Urinary bladder (tissue), 3 donors: ENCODE measurements at regions not wholly inside any gene's neighbourhood (a gene's known extent, or its start where the extent isn't known, plus 50 kb on each side); places are given as distances from the start of the nearest gene placed in this dataset.
"Not testable (repeated sequence)": the region's sequence is repeated elsewhere in the genome, so short reads cannot be mapped to it uniquely, and the experiment has no call there.

ENCODE experiments used
- DNase-seq: peaks from one replicate; pipeline ENCODE4 v3.0.0-alpha.2; 2015; ENCODE audit errors: extremely low spot score
- H3K27ac ChIP-seq: one replicate; pipeline ENCODE4 v1.5.1; 2013; ENCODE audit warnings: low read depth, mild to moderate bottlenecking, moderate library complexity
- H3K36me3 ChIP-seq: one replicate; pipeline ENCODE4 v1.6.1; 2013; ENCODE audit warnings: mild to moderate bottlenecking, moderate library complexity; ENCODE audit not compliant: insufficient read depth
- H3K4me1 ChIP-seq: one replicate; pipeline ENCODE4 v1.6.1; 2013; ENCODE audit warnings: mild to moderate bottlenecking, moderate library complexity; ENCODE audit not compliant: insufficient read depth
- H3K4me3 ChIP-seq: one replicate; pipeline ENCODE4 v1.5.1; 2013; ENCODE audit warnings: low read depth, low read length
- WGBS: extraction: QIAGEN DNeasy Blood & Tissue Kit; methylation state at CpG from one replicate; pipeline ENCODE4 v1.1.7; 2013; 5-methylcytosine and 5-hydroxymethylcytosine counted together
- donor health status: healthy with polysubstance abuse.
- donor health status: healthy.

DNA sequence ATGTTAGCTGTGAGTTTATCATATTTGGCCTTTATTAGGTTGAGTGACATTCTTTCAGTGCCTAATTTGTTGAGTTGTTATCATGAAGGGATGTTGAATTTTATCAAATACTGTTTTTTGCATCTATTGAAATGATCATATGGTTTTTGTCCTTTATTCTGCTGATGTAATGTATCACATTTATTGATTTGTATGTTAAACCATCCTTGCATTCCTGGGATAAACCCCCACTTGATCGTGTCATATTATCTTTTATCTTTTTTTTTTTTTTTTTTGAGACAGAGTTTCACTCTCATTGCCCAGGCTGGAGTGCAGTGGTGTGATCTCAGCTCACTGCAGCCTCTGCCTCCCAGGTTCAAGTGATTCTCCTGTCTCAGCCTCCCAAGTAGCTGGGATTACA is 51.9 kb upstream of the MFGE8 start:
- H3K4me3 ChIP-seq, H3K27ac ChIP-seq, H3K36me3 ChIP-seq, H3K4me1 ChIP-seq, DNase-seq: not testable (repeated sequence)
- WGBS, result 95% methylated on average over 1 of the region's 1 CpG

GRCh38 chr15:88970232-88970631 is 57.1 kb upstream of the MFGE8 start:
- no peaks in the 10 kb centered on the region for H3K4me1 ChIP-seq
- H3K36me3 ChIP-seq, result no peaks in the 10 kb centered on the region
- H3K27ac ChIP-seq, result no peak overlapping the region
- no peak overlapping the region for H3K4me3 ChIP-seq
- DNase-seq, result no peak
- 0% methylated on average over 1 of the region's 1 CpG for WGBS

DNA sequence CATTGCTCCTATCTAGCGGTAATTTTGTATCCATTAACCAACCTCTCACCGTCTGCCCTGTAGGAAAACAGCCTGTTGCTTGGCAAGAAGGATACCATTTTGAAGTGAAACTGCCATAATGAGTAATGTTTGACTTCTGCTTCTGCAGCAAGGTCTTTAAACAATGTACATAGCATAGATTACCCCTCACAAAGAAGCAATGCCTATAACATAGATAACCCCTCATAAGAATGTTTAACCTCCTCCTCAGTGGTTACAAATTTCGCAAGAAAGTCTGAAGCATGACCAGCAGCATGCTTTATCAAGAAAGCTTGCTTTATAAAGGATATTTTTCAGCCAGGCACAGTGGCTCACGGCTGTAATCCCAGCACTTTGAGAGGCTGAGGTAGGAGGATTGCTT is 61.2 kb upstream of the MFGE8 start:
- no peaks in the 10 kb centered on the region for H3K4me1 ChIP-seq
- no peak for DNase-seq
- H3K27ac ChIP-seq, result no peak overlapping the region
- no peaks in the 10 kb centered on the region for H3K36me3 ChIP-seq
- 62% methylated on average over 4 of the region's 4 CpGs for WGBS
- no peak overlapping the region for H3K4me3 ChIP-seq

GRCh38 chr15:88975891-88976290 is 62.7 kb upstream of the MFGE8 start:
- Histone ChIP-seq H3K4me3 (no peak overlapping the region), H3K36me3 (no peaks in the 10 kb centered on the region), H3K27ac (no peak overlapping the region), H3K4me1 (no peaks in the 10 kb centered on the region)
- DNase-seq, result no peak

DNA sequence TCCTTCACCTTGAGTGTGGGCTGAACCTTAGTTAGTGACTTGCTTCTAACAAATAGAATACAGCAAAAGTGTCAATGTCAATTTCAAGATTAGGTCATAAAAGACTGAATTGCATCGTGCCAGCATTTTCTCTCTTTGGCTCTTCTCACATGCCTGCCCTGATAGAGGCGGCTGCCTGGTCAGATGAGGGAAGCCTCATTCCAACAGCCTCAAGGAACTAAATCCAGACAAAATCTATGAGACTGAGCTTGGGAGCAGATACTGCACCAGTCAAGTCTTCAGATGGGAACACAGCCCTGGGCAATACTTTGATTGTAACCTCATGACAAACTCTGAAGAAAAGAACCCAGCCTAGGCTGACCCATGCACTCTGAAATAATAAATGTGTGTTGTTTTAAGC is 63.5 kb upstream of the MFGE8 start:
- H3K27ac ChIP-seq, result no peak overlapping the region
- no peak for DNase-seq
- H3K36me3 ChIP-seq, result no peaks in the 10 kb centered on the region
- H3K4me3 ChIP-seq, result no peak overlapping the region
- 86% methylated on average over 2 of the region's 2 CpGs for WGBS
- H3K4me1 ChIP-seq, result no peaks in the 10 kb centered on the region

DNA sequence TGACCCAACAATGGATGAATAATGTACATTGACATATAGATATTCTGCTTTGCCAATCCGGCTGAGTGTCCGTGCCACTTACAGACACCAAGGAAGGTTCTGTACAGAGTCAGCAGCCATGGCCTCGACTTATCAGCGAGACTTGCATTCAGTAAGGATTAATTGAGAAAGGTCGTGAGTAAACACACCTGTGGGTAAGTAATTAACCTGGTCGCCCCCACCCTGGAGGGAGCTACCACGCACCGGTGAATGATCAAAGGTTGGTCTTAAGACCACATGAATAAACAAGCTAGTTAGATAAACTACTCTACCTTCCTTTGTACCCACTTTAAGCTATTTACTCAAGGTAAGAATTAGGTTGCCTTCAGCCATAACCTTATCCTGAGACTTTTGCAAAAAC is 66.5 kb upstream of the MFGE8 start:
- Histone ChIP-seq H3K4me1 (no peaks in the 10 kb centered on the region), H3K4me3 (no peak overlapping the region), H3K36me3 (no peaks in the 10 kb centered on the region), H3K27ac (no peak overlapping the region)
- no peak for DNase-seq
- 70% methylated on average over 8 of the region's 8 CpGs for WGBS

- no peak for DNase-seq
- Histone ChIP-seq H3K27ac (no peak overlapping the region), H3K36me3 (no peaks in the 10 kb centered on the region), H3K4me3 (no peak overlapping the region), H3K4me1 (no peaks in the 10 kb centered on the region)
- WGBS, result 78% methylated on average over 4 of the region's 4 CpGs
Observed at GRCh38 chr15:88980498-88980897, 67.3 kb upstream of the MFGE8 start.

- WGBS, result 72% methylated on average over 15 of the region's 15 CpGs
Observed at GRCh38 chr15:88981244-88982215, 68.4 kb upstream of the MFGE8 start.

GRCh38 chr15:88982304-88982945 is 69.2 kb upstream of the MFGE8 start:
- Histone ChIP-seq H3K36me3 (no peaks in the 10 kb centered on the region), H3K4me3 (no peak overlapping the region), H3K27ac (peak overlapping the region; percentile 63), H3K4me1 (no peaks in the 10 kb centered on the region)
- WGBS, result 52% methylated on average over 7 of the region's 7 CpGs
- DNase-seq, result no peak

More at GRCh38 chr15:88981244-88982215, 68.4 kb upstream of the MFGE8 start:
- H3K36me3 ChIP-seq, result no peaks in the 10 kb centered on the region
- H3K4me1 ChIP-seq, result no peaks in the 10 kb centered on the region
- no peak overlapping the region for H3K27ac ChIP-seq
- H3K4me3 ChIP-seq, result no peak overlapping the region
- no peak for DNase-seq

- no peak overlapping the region for H3K4me3 ChIP-seq
- H3K36me3 ChIP-seq, result no peaks in the 10 kb centered on the region
- WGBS, result 81% methylated on average over 2 of the region's 2 CpGs
- no peak overlapping the region for H3K27ac ChIP-seq
- DNase-seq, result no peak
- no peaks in the 10 kb centered on the region for H3K4me1 ChIP-seq
Observed at GRCh38 chr15:88982946-88983342, 69.8 kb upstream of the MFGE8 start.

- Histone ChIP-seq H3K4me3 (no peak overlapping the region), H3K36me3 (no peaks in the 10 kb centered on the region), H3K4me1 (no peaks in the 10 kb centered on the region), H3K27ac (no peak overlapping the region)
- DNase-seq, result no peak
- WGBS, result 97% methylated on average over 9 of the region's 9 CpGs
Observed at GRCh38 chr15:88983861-88984429, 70.8 kb upstream of the MFGE8 start.

DNA sequence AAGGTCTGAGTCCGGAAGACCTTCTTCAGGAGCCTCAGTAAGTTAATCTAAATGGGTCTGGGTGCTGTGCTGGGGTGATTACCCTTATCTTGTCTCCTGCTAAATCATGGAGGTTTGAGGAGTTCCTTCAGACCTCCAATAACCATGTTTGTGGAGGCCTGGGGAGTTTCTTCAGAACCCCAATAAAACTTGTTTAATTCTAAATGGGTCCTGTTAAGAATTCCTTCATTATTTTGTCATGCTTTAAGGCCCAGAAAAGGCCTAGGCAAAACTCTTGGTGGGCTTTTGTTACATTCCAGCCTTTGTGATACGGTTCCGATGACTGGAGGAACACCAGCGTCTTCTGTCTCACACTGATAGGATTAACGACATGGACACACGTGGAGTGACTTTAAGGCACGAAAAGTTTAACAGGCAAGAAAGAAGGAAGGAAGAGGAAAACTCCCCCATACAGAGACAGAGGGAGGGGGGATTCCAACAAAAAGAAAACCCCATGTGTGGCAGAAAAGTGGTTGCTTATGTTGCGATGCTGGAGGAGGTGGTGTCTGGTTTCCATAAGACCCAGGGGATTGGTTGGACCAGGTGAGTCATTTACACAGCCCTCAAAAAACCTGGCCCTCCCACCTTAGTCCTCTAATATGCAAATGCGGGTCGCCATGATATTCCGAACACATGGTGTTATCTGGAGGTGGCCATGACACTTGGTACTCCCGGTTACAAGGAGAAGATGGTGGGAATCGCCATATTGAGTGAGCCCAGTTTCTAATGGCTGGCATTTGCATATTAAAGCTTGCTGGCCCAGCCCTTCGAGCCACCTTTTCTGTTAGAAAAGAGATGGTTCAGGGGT is 72.6 kb upstream of the MFGE8 start:
- Histone ChIP-seq H3K4me3 (no peak overlapping the region), H3K4me1 (no peaks in the 10 kb centered on the region), H3K27ac (no peak overlapping the region), H3K36me3 (no peaks in the 10 kb centered on the region)
- 75% methylated on average over 14 of the region's 14 CpGs for WGBS
- DNase-seq, result no peak

- H3K4me1 ChIP-seq, result no peaks in the 10 kb centered on the region
- 55% methylated on average over 11 of the region's 11 CpGs for WGBS
- H3K27ac ChIP-seq, result no peak overlapping the region
- no peak overlapping the region for H3K4me3 ChIP-seq
- H3K36me3 ChIP-seq, result no peaks in the 10 kb centered on the region
- no peak for DNase-seq
Observed at GRCh38 chr15:88986949-88987590, 73.9 kb upstream of the MFGE8 start.
